Small intestine (tissue), 7 donors: ENCODE measurements at regions not wholly inside any gene's neighbourhood (a gene's known extent, or its start where the extent isn't known, plus 50 kb on each side); places are given as distances from the start of the nearest gene placed in this dataset.

Experiments used
- DNase-seq, 2 donors: peaks; one replicate each; pipeline versions ENCODE4 v3.0.0 to v3.0.0-alpha.2; 2013
- FAIRE-seq: peaks from 2 replicates; lab custom pipeline; 2012; peaks lifted over from hg19 to GRCh38; lab: Jason Lieb, UNC
- H3K27ac ChIP-seq, 3 donors: one replicate each; pipeline ENCODE4 v1.5.1; 2013; ENCODE audit warnings: low read length in 2 of 3, mild to moderate bottlenecking in 2 of 3, control low read depth in 1 of 3, inconsistent platforms in 1 of 3, low read depth in 1 of 3, moderate library complexity in 1 of 3
- H3K27me3 ChIP-seq, 3 donors: one replicate each; pipeline ENCODE4 v1.6.1; 2013; ENCODE audit warnings: low read length in 3 of 3, inconsistent platforms in 1 of 3; ENCODE audit not compliant: control insufficient read depth in 3 of 3, insufficient read depth in 3 of 3
- H3K36me3 ChIP-seq, 3 donors: one replicate each; pipeline ENCODE4 v1.6.1; 2013; ENCODE audit warnings: low read length in 3 of 3, inconsistent platforms in 1 of 3, low read depth in 1 of 3, mild to moderate bottlenecking in 1 of 3, moderate library complexity in 1 of 3; ENCODE audit not compliant: control insufficient read depth in 3 of 3, insufficient read depth in 2 of 3
- H3K4me1 ChIP-seq, 3 donors: one replicate each; pipeline ENCODE4 v1.6.1; 2013; ENCODE audit warnings: low read length in 2 of 3, inconsistent platforms in 1 of 3, low read depth in 1 of 3, mild to moderate bottlenecking in 1 of 3, moderate library complexity in 1 of 3; ENCODE audit not compliant: control insufficient read depth in 3 of 3, insufficient read depth in 2 of 3
- H3K4me3 ChIP-seq, 3 donors: one replicate each; pipeline ENCODE4 v1.5.1; 2013; ENCODE audit warnings: low read length in 3 of 3, control low read depth in 1 of 3, inconsistent platforms in 1 of 3, low read depth in 1 of 3, mild to moderate bottlenecking in 1 of 3, moderate library complexity in 1 of 3
- H3K9me3 ChIP-seq, 2 donors: one replicate each; pipeline ENCODE4 v1.6.1; 2013; ENCODE audit warnings: low read depth in 1 of 2, low read length in 1 of 2; ENCODE audit not compliant: control insufficient read depth in 2 of 2, insufficient read depth in 1 of 2
- WGBS, 3 donors: extraction: QIAGEN DNeasy Blood & Tissue Kit; methylation state at CpG; one replicate each; pipeline ENCODE4 v1.1.7; 2013; 5-methylcytosine and 5-hydroxymethylcytosine counted together
- donor health status: healthy with polysubstance abuse.
- donor health status: control.
- donor health status: control.
- donor health status: Bipolar disorder and iron deficiency.
- donor health status: healthy.

DNA sequence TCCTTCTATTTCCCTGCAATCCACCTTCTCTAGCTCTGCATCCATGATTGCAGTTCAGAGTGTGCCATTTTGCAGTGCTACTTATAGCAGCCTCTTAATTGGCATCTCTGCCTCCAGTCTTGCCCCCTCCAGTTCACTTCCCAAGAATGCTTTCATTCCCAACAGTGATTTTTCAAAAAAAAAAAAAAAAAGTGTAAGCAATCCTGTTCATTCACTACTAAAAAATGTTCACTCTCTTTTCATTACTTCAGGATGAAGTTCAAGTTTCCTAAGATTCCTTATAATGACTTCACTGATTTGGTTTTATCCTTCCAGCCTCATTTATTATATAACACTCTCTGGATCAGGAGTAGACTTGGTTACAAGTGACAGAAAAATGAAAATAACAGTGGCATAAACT, 124.7 kb upstream of the LNX1 start:
- H3K27me3 ChIP-seq, result peaks cover 0 to 3% (median 0%) of the 10 kb centered on the region in 3 donors
- no peaks in the 10 kb centered on the region for H3K9me3 ChIP-seq
- H3K4me1 ChIP-seq, result no peaks in the 10 kb centered on the region
- FAIRE-seq, result no peak
- H3K27ac ChIP-seq, result peak overlapping the region in 1 of 3 donors; percentile 14
- no peak for DNase-seq
- H3K36me3 ChIP-seq, result no peaks in the 10 kb centered on the region
- no peak overlapping the region for H3K4me3 ChIP-seq

DNA sequence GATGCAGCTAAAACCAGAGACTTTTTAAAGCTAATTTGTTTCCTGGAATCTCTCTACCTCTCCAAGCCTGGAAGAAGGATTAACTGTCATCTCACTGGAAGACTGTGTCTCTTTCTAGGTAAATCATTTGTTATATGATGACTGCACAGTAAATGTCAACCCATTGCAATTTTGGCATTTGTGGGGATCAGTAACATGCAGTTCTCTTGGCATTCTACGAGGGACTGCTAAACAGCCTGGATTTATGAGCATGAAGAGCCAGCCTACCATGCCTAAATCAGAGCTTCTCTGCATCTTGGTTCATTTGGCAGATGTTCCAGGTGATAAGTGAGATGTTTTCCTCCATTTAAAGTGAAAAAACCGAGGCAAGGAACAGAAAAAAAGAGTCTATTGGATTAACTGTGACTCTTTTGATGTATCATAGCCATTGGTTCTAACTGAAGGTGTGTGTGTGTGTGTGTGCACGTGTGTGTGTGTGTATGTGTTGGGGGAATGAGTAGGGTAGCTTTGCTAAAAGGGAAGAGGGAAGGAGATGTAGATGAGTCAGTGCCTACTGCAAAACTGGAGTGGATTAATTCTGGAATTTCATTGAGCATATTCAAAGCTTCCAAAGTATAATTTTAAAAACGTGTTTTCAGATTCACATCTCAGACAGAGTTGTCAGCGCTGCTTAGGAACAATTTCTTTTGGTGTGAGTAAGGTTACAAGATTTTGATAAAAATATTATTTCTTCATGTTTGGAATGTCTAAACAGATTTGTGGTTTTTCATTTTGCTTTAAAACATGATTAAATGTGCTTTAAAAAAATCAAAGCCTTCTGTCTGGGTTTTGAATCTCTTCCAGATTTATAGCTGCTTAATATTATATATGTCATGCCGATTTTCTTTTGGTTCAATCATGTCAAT, 123.2 kb upstream of the LNX1 start:
- 73 to 81% (median 75%) methylated on average over 6 of the region's 6 CpGs for WGBS, 3 donors
- no peaks in the 10 kb centered on the region for H3K27me3 ChIP-seq
- H3K4me1 ChIP-seq, result no peaks in the 10 kb centered on the region
- H3K9me3 ChIP-seq, result no peaks in the 10 kb centered on the region
- no peaks in the 10 kb centered on the region for H3K36me3 ChIP-seq
- H3K4me3 ChIP-seq, result no peak overlapping the region
- DNase-seq (no peak), FAIRE-seq (no peak)
- H3K27ac ChIP-seq, result no peak overlapping the region

DNA sequence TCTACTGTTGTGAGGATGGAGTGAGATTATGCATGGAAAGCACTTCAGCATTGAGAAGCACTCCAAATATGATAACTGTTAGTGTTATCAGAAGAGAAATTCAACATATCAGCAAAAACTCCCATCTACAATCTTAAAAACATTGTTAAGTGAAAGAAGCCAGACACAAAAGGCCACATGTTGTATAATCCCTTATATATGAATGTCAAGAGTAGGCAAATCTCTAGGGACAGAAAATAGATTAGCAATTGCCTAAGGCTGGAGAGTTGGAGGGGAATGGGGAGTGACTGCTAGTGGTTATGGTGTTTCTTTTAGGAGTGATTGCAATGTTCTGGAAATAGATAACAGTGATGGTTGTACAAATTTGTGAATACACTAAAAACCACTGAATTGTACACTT, 122.5 kb upstream of the LNX1 start:
- H3K27ac ChIP-seq, result no peak overlapping the region
- no peaks in the 10 kb centered on the region for H3K9me3 ChIP-seq
- H3K27me3 ChIP-seq, result no peaks in the 10 kb centered on the region
- no peak for FAIRE-seq
- no peak for DNase-seq
- no peaks in the 10 kb centered on the region for H3K36me3 ChIP-seq
- H3K4me3 ChIP-seq, result no peak overlapping the region
- H3K4me1 ChIP-seq, result no peaks in the 10 kb centered on the region

DNA sequence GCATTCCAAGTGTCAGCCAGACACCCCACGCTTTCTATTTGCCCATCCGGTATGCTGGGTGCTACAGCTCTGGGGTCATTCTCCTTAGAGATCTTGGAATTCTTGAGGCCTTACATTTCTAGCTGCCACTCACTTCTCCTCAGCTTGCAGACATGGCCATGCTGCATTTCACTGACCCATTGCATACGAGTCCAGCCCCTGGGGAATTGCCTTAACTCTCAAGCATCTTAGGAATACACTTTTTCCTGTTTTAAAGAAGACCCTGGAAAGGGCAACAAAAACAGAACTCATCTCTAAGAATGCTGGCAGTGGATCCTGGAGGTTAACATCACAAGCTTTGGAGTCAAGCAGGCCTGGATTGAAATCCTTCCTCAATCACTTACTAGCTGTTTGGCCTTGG, 122.0 kb upstream of the LNX1 start:
- FAIRE-seq (no peak), DNase-seq (no peak)
- H3K36me3 ChIP-seq, result no peaks in the 10 kb centered on the region
- H3K27me3 ChIP-seq, result no peaks in the 10 kb centered on the region
- no peaks in the 10 kb centered on the region for H3K4me1 ChIP-seq
- H3K4me3 ChIP-seq, result no peak overlapping the region
- no peaks in the 10 kb centered on the region for H3K9me3 ChIP-seq
- WGBS, 3 donors, result 62 to 88% (median 70%) methylated on average over 3 of the region's 3 CpGs
- no peak overlapping the region for H3K27ac ChIP-seq

DNA sequence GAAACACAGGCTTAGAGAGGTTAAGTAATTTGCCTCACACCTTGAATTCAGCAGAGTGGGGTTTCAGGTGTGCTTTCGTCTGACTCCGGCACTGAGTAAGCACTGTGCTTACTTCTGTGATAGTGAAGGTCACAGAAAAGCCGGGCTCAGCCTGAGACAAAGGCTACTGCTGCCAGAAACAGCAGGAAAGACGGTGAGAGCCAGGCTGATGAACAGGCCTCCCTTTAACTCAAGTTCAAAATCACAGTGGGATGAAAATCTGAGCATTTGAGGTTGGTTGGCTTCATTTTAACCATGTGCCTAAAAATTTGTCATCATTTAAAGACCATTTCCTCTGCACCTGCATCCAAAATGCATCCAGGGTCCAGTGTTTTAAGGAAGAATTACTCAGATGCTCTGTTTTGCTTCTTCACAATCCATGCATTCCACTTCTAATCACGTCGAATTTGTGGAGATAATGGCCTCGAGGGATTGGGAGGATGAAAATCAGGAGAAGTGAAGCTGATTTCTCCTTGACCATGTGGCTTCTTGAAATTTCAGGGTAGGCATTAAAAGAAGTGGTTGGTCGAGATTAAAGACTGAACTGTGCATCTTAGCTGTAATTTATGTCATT, 121.2 kb upstream of the LNX1 start:
- Histone ChIP-seq H3K4me1 (no peaks in the 10 kb centered on the region), H3K27me3 (no peaks in the 10 kb centered on the region), H3K9me3 (no peaks in the 10 kb centered on the region), H3K36me3 (no peaks in the 10 kb centered on the region), H3K4me3 (no peak overlapping the region), H3K27ac (no peak overlapping the region)
- FAIRE-seq (no peak), DNase-seq (no peak)
- WGBS, 3 donors, result 66 to 74% (median 69%) methylated on average over 8 of the region's 8 CpGs

DNA sequence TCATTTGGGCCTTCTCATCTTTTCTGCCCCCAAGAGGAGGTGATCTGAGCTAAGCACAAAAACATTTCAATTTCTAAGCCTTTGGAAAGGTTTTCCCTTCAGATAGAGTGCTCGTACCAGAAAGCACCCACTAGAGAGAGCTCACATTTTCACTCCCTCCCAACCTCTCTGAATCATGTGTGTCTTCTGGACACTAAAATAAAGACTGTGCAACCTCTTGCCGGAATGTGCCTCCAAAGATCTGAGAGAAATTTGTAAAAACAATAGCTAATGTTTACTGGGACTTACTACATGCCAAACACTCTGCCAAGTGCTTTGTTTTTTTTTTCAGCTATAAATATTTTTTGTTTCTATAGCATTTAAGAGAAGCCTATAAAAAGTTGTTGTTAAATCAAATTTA, 120.6 kb upstream of the LNX1 start:
- H3K36me3 ChIP-seq, result no peaks in the 10 kb centered on the region
- H3K4me1 ChIP-seq, result no peaks in the 10 kb centered on the region
- H3K27me3 ChIP-seq, result no peaks in the 10 kb centered on the region
- H3K4me3 ChIP-seq, result no peak overlapping the region
- 75 to 90% (median 87%) methylated on average over 2 of the region's 2 CpGs for WGBS, 3 donors
- FAIRE-seq (no peak), DNase-seq (no peak)
- no peak overlapping the region for H3K27ac ChIP-seq
- H3K9me3 ChIP-seq, result no peaks in the 10 kb centered on the region

DNA sequence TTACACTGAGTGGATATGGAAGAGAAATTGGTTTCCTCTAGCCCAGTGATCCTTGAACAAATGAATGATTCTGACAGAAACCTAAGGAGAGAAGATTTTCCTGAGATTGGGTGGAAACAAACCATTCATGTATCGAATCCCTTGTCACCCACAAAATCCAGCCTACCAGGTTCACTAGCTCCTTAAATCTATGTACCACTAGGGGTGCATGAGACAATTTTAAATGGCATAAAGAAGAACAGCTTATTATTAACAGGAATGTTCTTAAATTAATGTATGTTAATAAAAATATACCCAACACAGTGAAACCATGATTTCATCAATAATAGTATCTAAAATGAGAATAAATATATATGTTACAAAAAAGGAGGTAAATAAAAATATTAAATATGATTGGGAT, 118.4 kb upstream of the LNX1 start:
- H3K4me1 ChIP-seq, result no peaks in the 10 kb centered on the region
- H3K36me3 ChIP-seq, result no peaks in the 10 kb centered on the region
- no peak overlapping the region for H3K27ac ChIP-seq
- H3K27me3 ChIP-seq, result no peaks in the 10 kb centered on the region
- 85 to 94% (median 86%) methylated on average over 1 of the region's 1 CpG for WGBS, 3 donors
- H3K9me3 ChIP-seq, result no peaks in the 10 kb centered on the region
- H3K4me3 ChIP-seq, result no peak overlapping the region
- DNase-seq (no peak), FAIRE-seq (no peak)

DNA sequence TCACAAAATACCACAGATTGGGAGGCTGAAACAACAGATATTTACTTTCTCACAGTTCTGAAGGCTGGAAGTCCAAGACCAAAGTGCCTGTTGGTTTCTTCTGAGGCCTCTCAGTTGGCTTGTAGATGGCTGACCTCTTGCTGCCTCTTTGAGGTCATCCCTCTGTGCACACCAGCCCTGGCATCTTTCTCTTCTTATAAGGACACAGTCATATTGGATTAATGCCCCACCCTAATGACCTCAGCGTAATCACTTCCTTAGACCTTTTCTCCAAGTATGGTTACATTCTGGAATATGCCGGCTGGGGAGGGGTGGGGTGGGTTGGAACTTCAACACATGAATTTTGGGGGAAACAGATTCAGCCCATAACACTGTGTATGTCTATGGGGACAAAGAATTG, 116.2 kb upstream of the LNX1 start:
- H3K9me3 ChIP-seq, result no peaks in the 10 kb centered on the region
- no peak for FAIRE-seq
- H3K27ac ChIP-seq, result no peak overlapping the region
- DNase-seq, result no peak
- H3K4me1 ChIP-seq, result peaks cover 0 to 10% (median 3%) of the 10 kb centered on the region in 3 donors
- peaks cover 0 to 1% (median 0%) of the 10 kb centered on the region in 3 donors for H3K27me3 ChIP-seq
- WGBS, 3 donors, result 84 to 90% (median 89%) methylated on average over 2 of the region's 2 CpGs
- no peak overlapping the region for H3K4me3 ChIP-seq
- no peaks in the 10 kb centered on the region for H3K36me3 ChIP-seq
